OCI-LY1 (cell line): ENCODE measurements at regions not wholly inside any gene's neighbourhood (a gene's known extent, or its start where the extent isn't known, plus 50 kb on each side); places are given as distances from the start of the nearest gene placed in this dataset.
"Not testable (repeated sequence)": the region's sequence is repeated elsewhere in the genome, so short reads cannot be mapped to it uniquely, and the experiment has no call there.

Experiments
- CTCF ChIP-seq: fragments of 200-600 bp; sonication (generic), shearing (Covaris generic); IDR thresholded peaks from 2 replicates; pipeline ENCODE4 v1.5.1; 2017; ENCODE audit warnings: mild to moderate bottlenecking, antibody characterized with exemption, low read length, moderate library complexity, mixed read lengths
- EZH2 ChIP-seq: fragments of 200-600 bp; sonication (generic), shearing (Covaris generic); IDR thresholded peaks from 2 replicates; pipeline ENCODE4 v1.8.0; 2017; ENCODE audit warnings: borderline replicate concordance, mixed run types, mild to moderate bottlenecking, antibody characterized with exemption, low read length, moderate library complexity, mixed read lengths

- not testable (repeated sequence) for TF ChIP-seq CTCF, EZH2
Measured at GRCh38 chr15:92739246-92739645, 83.7 kb upstream of the FAM174B start.
